Fibroblast of lung (primary cell): ENCODE measurements at regions not wholly inside any gene's neighbourhood (a gene's known extent, or its start where the extent isn't known, plus 50 kb on each side); places are given as distances from the start of the nearest gene placed in this dataset.

ENCODE experiments used
- CTCF ChIP-seq, 2 donors: IDR thresholded peaks in 1 of 2; conservative IDR thresholded peaks in 1 of 2; 1 replicate in 1 of 2; 2 replicates in 1 of 2; pipeline ENCODE4 v1.5.1; 2011 to 2012; ENCODE audit warnings: low read length in 2 of 2, control low read depth in 1 of 2, inconsistent platforms in 1 of 2, low read depth in 1 of 2, mild to moderate bottlenecking in 1 of 2
- EZH2 ChIP-seq: IDR thresholded peaks from 2 replicates; pipeline ENCODE4 v1.5.1; 2012; ENCODE audit warnings: low read length, control low read depth, mild to moderate bottlenecking; ENCODE audit errors: missing control alignments

GRCh38 chr11:111059726-111060125 is 185.8 kb upstream of the POU2AF2 start:
- TF ChIP-seq EZH2: no peak
- no peak for TF ChIP-seq CTCF (conservative IDR thresholded peaks at IDR 0.05 in 1 of 2, IDR thresholded peaks at IDR 0.05 in 1 of 2; ENCODE audit: low read depth in 1 of 2, low read length in 2 of 2)
